PFSK-1 (cell line): ENCODE measurements at regions not wholly inside any gene's neighbourhood (a gene's known extent, or its start where the extent isn't known, plus 50 kb on each side); places are given as distances from the start of the nearest gene placed in this dataset.

ENCODE experiments used
- FOXP2 ChIP-seq: optimal IDR thresholded peaks from 2 replicates; pipeline ENCODE3; 2011; ENCODE audit warnings: borderline replicate concordance, control low read depth, inconsistent platforms; ENCODE audit not compliant: insufficient read depth; ENCODE audit errors: extremely low read length, extremely low read depth
- POLR2AphosphoS5 ChIP-seq: IDR thresholded peaks from 2 replicates; pipeline ENCODE4 v1.6.1; 2012; ENCODE audit warnings: low read depth, mild to moderate bottlenecking, control low read depth, low read length, moderate library complexity
- SIN3A ChIP-seq: IDR thresholded peaks from 2 replicates; pipeline ENCODE4 v1.6.1; 2012; ENCODE audit warnings: mild to moderate bottlenecking, low read length, moderate library complexity, borderline replicate concordance; ENCODE audit not compliant: insufficient read depth
- TAF1 ChIP-seq: IDR thresholded peaks from 2 replicates; pipeline ENCODE4 v1.6.1; 2012; ENCODE audit warnings: low read length, control low read depth, borderline replicate concordance; ENCODE audit not compliant: insufficient read depth
- TF ChIP-seq, protein P1 (sequence below), 2 experiments: IDR thresholded peaks; 2 replicates each; pipeline versions ENCODE4 v1.6.1 to v1.8.0; 2011 to 2012; ENCODE audit warnings: low read depth in 2 of 2, low read length in 2 of 2, control low read depth in 1 of 2, inconsistent platforms in 1 of 2, mild to moderate bottlenecking in 1 of 2, moderate library complexity in 1 of 2; ENCODE audit not compliant: insufficient read depth in 1 of 2

DNA sequence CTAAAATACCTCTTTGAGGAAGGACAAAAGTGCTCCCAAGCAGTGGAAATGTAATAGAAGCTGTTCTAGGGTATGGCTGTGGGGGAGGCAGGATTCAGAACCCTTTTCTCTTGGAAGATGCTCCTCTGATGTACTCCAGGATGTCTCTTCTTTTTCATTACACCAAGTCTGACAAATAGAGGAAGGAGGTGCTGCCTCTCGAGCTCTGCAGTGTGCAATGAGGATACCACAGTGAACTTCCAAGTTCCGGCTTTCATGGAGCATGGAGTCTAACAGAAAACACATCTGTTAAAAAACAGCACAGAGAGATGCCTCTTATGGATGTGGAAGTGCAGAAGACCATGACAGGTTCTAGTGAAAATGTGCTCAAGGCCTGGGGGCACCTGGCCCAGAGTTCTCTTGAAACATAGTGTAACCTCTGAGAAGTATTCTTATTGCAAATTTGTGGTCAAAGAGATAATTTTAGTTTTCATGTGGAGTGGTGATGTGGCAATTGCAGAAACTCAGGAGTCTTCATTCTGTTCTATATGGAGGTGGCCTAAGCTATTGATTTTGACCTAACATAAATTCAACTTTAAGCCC lies 362.0 kb upstream of the CITED2 start:
- TF ChIP-seq, protein P1, sequence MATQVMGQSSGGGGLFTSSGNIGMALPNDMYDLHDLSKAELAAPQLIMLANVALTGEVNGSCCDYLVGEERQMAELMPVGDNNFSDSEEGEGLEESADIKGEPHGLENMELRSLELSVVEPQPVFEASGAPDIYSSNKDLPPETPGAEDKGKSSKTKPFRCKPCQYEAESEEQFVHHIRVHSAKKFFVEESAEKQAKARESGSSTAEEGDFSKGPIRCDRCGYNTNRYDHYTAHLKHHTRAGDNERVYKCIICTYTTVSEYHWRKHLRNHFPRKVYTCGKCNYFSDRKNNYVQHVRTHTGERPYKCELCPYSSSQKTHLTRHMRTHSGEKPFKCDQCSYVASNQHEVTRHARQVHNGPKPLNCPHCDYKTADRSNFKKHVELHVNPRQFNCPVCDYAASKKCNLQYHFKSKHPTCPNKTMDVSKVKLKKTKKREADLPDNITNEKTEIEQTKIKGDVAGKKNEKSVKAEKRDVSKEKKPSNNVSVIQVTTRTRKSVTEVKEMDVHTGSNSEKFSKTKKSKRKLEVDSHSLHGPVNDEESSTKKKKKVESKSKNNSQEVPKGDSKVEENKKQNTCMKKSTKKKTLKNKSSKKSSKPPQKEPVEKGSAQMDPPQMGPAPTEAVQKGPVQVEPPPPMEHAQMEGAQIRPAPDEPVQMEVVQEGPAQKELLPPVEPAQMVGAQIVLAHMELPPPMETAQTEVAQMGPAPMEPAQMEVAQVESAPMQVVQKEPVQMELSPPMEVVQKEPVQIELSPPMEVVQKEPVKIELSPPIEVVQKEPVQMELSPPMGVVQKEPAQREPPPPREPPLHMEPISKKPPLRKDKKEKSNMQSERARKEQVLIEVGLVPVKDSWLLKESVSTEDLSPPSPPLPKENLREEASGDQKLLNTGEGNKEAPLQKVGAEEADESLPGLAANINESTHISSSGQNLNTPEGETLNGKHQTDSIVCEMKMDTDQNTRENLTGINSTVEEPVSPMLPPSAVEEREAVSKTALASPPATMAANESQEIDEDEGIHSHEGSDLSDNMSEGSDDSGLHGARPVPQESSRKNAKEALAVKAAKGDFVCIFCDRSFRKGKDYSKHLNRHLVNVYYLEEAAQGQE (IDR thresholded peaks at IDR 0.05; ENCODE audit: insufficient read depth in 1 of 2, low read depth in 2 of 2, low read length in 2 of 2) = no peak
- TF ChIP-seq POLR2AphosphoS5 (no peak), TAF1 (no peak), SIN3A (no peak), FOXP2 (no peak)

DNA sequence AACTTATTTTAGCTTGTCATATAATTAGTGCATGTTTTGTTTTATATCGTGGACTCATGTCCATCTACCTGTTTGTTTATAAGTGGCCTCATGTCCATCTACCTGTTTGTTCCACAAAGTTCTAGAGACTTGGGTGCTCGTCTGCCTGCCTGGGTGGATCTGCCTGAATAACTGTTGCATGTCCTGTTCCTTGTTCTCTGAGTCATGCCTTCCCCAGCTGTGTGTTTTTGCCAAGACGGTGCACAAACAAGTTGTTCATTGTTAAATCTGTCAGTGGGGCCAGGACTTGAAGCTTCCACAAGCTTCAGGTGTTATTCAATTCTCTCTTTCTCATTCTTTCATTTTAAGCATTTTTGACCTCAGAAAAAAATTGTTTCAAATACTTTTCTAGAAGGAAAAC lies 358.0 kb upstream of the CITED2 start:
- TF ChIP-seq POLR2AphosphoS5 (no peak), FOXP2 (no peak), SIN3A (no peak), TAF1 (no peak)
- TF ChIP-seq, protein P1 (IDR thresholded peaks at IDR 0.05; ENCODE audit: insufficient read depth in 1 of 2, low read depth in 2 of 2, low read length in 2 of 2) = no peak

DNA sequence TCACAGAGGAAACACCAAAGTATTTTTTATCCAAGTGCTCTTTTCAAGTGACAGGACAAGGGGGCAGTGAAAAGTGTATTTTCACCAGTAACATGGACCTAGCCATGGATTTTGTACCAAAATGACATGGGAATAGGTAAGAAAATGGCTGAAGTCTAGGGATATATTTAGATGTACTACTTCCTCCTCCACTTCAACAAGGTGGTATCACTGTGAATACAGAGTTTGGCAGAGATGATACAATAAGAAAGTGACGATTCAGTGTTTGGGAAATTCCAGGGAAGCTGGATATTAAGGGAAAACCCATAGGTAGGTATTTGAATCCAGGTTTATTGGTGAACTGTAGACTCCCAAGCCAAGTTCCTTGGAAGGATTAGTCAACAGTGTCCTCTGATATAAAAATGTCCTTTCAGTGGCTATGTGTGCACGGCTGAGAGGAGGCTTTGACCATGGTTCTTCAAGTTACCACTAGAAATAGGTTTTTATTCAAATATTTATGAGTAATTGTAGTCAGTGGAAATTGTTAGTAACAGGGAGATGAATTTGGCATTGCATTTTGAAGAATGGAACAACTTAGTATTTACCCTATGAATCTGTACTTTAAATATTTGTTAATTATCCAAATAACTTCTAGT lies 356.0 kb upstream of the CITED2 start:
- no peak for TF ChIP-seq SIN3A
- TF ChIP-seq, protein P1 (IDR thresholded peaks at IDR 0.05; ENCODE audit: insufficient read depth in 1 of 2, low read depth in 2 of 2, low read length in 2 of 2) = no peak

DNA sequence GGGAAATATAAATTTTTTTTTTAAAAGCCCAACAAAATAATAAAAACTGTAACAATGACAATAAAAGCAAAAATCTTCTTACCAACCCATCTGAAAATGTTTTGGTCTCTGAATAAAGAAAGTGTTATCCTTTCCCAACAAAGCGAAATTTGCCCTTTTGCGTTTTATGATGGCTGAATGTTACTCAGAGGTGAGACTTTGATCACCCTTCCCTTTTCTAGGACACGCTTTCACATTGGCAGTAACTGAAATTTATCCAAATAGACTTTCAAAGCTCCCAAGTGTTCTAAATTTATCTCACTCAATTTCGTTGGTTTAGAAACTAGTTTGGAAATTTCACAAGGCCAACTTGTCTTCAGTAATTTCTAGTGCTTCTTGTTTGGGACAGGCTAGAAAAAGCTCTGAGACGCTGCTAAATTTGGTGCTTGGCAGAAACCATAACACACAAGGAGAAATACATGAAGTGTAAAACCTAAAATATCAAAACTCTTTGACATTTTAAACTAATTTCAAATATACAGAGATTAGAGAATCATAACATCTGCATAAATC lies 354.5 kb upstream of the CITED2 start:
- TF ChIP-seq TAF1 (no peak), FOXP2 (no peak), SIN3A (no peak), POLR2AphosphoS5 (no peak)
- TF ChIP-seq, protein P1 (IDR thresholded peaks at IDR 0.05; ENCODE audit: insufficient read depth in 1 of 2, low read depth in 2 of 2, low read length in 2 of 2) = no peak

DNA sequence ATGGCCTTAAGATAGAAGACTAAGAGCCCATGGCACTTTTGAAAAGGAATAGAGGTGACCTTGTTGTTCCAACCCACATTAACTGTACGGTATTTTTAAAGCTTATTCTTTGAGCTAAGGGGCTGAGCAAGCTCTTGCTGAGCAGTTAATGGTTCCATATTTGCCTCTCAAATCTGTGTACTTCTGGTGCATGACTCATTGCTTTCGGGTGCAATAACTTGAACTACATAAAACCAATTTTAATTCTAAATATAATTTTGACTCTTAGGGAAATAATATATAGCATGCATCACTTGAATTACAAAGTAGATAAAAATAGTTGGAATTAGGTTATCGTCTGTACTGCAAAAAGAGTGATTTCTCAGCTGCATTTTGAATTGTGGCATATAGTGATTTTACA lies 348.1 kb upstream of the CITED2 start:
- TF ChIP-seq SIN3A = no peak
- TF ChIP-seq POLR2AphosphoS5 = no peak
- TF ChIP-seq FOXP2 = no peak
- TF ChIP-seq, protein P1 (IDR thresholded peaks at IDR 0.05; ENCODE audit: insufficient read depth in 1 of 2, low read depth in 2 of 2, low read length in 2 of 2) = no peak
- TF ChIP-seq TAF1 = no peak
